Parathyroid adenoma (tissue), 2 donors: ENCODE measurements at regions not wholly inside any gene's neighbourhood (a gene's known extent, or its start where the extent isn't known, plus 50 kb on each side); places are given as distances from the start of the nearest gene placed in this dataset.

ENCODE experiments used
- H2AFZ ChIP-seq: fragments of 300-600 bp; sonication (generic); one replicate; pipeline ENCODE4 v1.7.0; 2017; ENCODE audit warnings: antibody characterized with exemption, mild to moderate bottlenecking
- H3K27ac ChIP-seq: fragments of 300-600 bp; sonication (generic); one replicate; pipeline ENCODE4 v1.7.0; 2017
- H3K27me3 ChIP-seq: fragments of 300-600 bp; sonication (generic); one replicate; pipeline ENCODE4 v1.7.0; 2017; ENCODE audit warnings: low read length; ENCODE audit not compliant: control insufficient read depth, insufficient read depth
- H3K36me3 ChIP-seq: fragments of 300-600 bp; sonication (generic); one replicate; pipeline ENCODE4 v1.7.0; 2017; ENCODE audit warnings: low read length; ENCODE audit not compliant: control insufficient read depth, insufficient read depth
- H3K4me1 ChIP-seq: fragments of 300-600 bp; sonication (generic); one replicate; pipeline ENCODE4 v1.7.0; 2017; ENCODE audit warnings: control low read depth
- H3K4me2 ChIP-seq: fragments of 300-600 bp; sonication (generic); one replicate; pipeline ENCODE4 v1.7.0; 2017; ENCODE audit warnings: low read length
- H3K4me3 ChIP-seq: fragments of 300-600 bp; sonication (generic); one replicate; pipeline ENCODE4 v1.7.0; 2017; ENCODE audit warnings: low read depth, low read length
- H3K79me2 ChIP-seq: fragments of 300-600 bp; sonication (generic); one replicate; pipeline ENCODE4 v1.7.0; 2017; ENCODE audit warnings: control low read depth
- H3K9ac ChIP-seq: fragments of 300-600 bp; sonication (generic); one replicate; pipeline ENCODE4 v1.7.0; 2017; ENCODE audit warnings: mild to moderate bottlenecking
- H3K9me3 ChIP-seq: fragments of 300-600 bp; sonication (generic); one replicate; pipeline ENCODE4 v1.7.0; 2017; ENCODE audit warnings: low read length; ENCODE audit not compliant: control insufficient read depth
- CTCF ChIP-seq: fragments of 300-600 bp; sonication (generic); IDR thresholded peaks from one replicate; pipeline ENCODE4 v1.7.0; 2017; ENCODE audit warnings: antibody characterized with exemption, mild to moderate bottlenecking
- donor health status: primary hyperparathyroidism.

GRCh38 chr10:71024490-71024889 lies 136.1 kb upstream of the PCBD1 start:
- no peaks in the 10 kb centered on the region for H3K9me3 ChIP-seq
- no peak for TF ChIP-seq CTCF
- no peak overlapping the region for H3K4me3 ChIP-seq

GRCh38 chr10:71025535-71025934 lies 137.2 kb upstream of the PCBD1 start:
- Histone ChIP-seq H3K4me1 (no peaks in the 10 kb centered on the region), H3K4me3 (no peak overlapping the region), H3K79me2 (no peaks in the 10 kb centered on the region), H3K27me3 (no peaks in the 10 kb centered on the region), H3K4me2 (no peak overlapping the region), H3K9ac (no peak overlapping the region), H3K36me3 (no peaks in the 10 kb centered on the region), H3K27ac (no peak overlapping the region), H2AFZ (no peak overlapping the region), H3K9me3 (no peaks in the 10 kb centered on the region)
- TF ChIP-seq CTCF, result no peak

More at GRCh38 chr10:71024490-71024889, 136.1 kb upstream of the PCBD1 start:
- Histone ChIP-seq H3K4me1 (no peaks in the 10 kb centered on the region), H3K27me3 (no peaks in the 10 kb centered on the region), H3K27ac (no peak overlapping the region), H3K4me2 (no peak overlapping the region), H2AFZ (no peak overlapping the region), H3K9ac (no peak overlapping the region), H3K36me3 (no peaks in the 10 kb centered on the region), H3K79me2 (no peaks in the 10 kb centered on the region)

GRCh38 chr10:71028066-71028465 lies 139.7 kb upstream of the PCBD1 start:
- Histone ChIP-seq H3K9ac (no peak overlapping the region), H3K36me3 (no peaks in the 10 kb centered on the region), H2AFZ (no peak overlapping the region), H3K79me2 (no peaks in the 10 kb centered on the region), H3K4me3 (no peak overlapping the region), H3K27me3 (no peaks in the 10 kb centered on the region), H3K27ac (no peak overlapping the region), H3K9me3 (no peaks in the 10 kb centered on the region), H3K4me2 (no peak overlapping the region), H3K4me1 (no peaks in the 10 kb centered on the region)
- no peak for TF ChIP-seq CTCF

- H3K9ac ChIP-seq, result no peak overlapping the region
- no peaks in the 10 kb centered on the region for H3K36me3 ChIP-seq
- H3K79me2 ChIP-seq, result no peaks in the 10 kb centered on the region
- no peak overlapping the region for H3K27ac ChIP-seq
- no peak for TF ChIP-seq CTCF
- no peak overlapping the region for H3K4me2 ChIP-seq
- H3K4me3 ChIP-seq, result no peak overlapping the region
- no peaks in the 10 kb centered on the region for H3K9me3 ChIP-seq
- H3K4me1 ChIP-seq, result no peaks in the 10 kb centered on the region
- H2AFZ ChIP-seq, result no peak overlapping the region
- H3K27me3 ChIP-seq, result no peaks in the 10 kb centered on the region
Measured at GRCh38 chr10:71029411-71029892, 141.1 kb upstream of the PCBD1 start.

GRCh38 chr10:71029907-71030306 lies 141.5 kb upstream of the PCBD1 start:
- Histone ChIP-seq H3K4me3 (no peak overlapping the region), H3K27me3 (no peaks in the 10 kb centered on the region), H2AFZ (no peak overlapping the region), H3K9ac (no peak overlapping the region), H3K4me1 (no peaks in the 10 kb centered on the region), H3K79me2 (no peaks in the 10 kb centered on the region), H3K27ac (no peak overlapping the region), H3K9me3 (no peaks in the 10 kb centered on the region), H3K36me3 (no peaks in the 10 kb centered on the region), H3K4me2 (no peak overlapping the region)
- no peak for TF ChIP-seq CTCF
